ENCODE measurements at regions not wholly inside any gene's neighbourhood (a gene's known extent, or its start where the extent isn't known, plus 50 kb on each side); places are given as distances from the start of the nearest gene placed in this dataset.

DNA sequence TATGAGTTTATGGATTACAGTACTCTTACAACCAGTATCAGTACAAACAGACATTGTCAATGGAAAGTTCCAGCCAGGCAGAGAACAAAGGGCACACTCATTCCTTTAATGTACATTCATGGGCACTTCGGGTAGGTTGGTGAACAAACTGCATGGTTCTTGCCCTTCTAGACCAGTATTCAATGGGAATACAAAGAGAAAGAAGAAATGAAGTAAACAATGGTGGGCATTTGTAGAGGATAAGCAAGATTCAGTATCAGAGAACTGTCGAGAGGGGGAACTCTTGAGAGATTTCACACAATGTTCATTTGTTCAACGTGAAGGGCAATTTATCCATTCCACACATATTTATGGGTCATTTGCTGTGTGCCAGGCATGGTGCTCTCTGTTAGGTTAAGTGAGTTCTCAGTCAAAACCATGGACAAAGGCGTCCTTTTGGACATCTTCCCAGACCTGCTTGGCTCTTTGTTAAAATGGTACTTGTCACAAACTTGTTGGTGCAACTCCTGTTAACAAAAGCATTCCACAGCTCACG, 714.8 kb downstream of the DHX35 start:
- H4K20me1 ChIP-seq (replicated peaks; ENCODE audit: control insufficient read depth, extremely low read depth, insufficient read depth, low read length), result no peaks in the 10 kb centered on the region
- intact Hi-C loops (cut with micrococcal nuclease) (no loop called here), dilution Hi-C loops (cut with MboI; ENCODE audit: extremely low pct_ligation_motif_present, low sequenced_read_pairs) (no loop called here)
- H3K9me1 ChIP-seq (replicated peaks; ENCODE audit: control insufficient read depth, extremely low read depth, insufficient read depth, low read length), result no peaks in the 10 kb centered on the region
- H3K27me3 ChIP-seq (ENCODE audit: control insufficient read depth in 2 of 2, insufficient read depth in 2 of 2, low read length in 2 of 2), result peaks cover 0 to 2% of the 10 kb centered on the region in 2 experiments
- peak; percentile 47 for DNase-seq (ENCODE audit: low read depth, low spot score)
- no peaks in the 10 kb centered on the region for H3K36me3 ChIP-seq (ENCODE audit: control insufficient read depth in 2 of 2, extremely low read depth in 1 of 2, insufficient read depth in 2 of 2, low read length in 2 of 2)
- TF ChIP-seq GATA2 (IDR thresholded peaks at IDR 0.05; ENCODE audit: insufficient read depth, insufficient read length, low read depth, low read length) (no peak), POLR2AphosphoS5 (IDR thresholded peaks at IDR 0.05; ENCODE audit: insufficient read depth, low read depth, low read length) (no peak), FOS (IDR thresholded peaks at IDR 0.05; ENCODE audit: borderline replicate concordance, insufficient read depth, low read length) (no peak), POLR2A (IDR thresholded peaks at IDR 0.05; ENCODE audit: low read depth, low read length) (no peak)
- TF ChIP-seq, protein P1, sequence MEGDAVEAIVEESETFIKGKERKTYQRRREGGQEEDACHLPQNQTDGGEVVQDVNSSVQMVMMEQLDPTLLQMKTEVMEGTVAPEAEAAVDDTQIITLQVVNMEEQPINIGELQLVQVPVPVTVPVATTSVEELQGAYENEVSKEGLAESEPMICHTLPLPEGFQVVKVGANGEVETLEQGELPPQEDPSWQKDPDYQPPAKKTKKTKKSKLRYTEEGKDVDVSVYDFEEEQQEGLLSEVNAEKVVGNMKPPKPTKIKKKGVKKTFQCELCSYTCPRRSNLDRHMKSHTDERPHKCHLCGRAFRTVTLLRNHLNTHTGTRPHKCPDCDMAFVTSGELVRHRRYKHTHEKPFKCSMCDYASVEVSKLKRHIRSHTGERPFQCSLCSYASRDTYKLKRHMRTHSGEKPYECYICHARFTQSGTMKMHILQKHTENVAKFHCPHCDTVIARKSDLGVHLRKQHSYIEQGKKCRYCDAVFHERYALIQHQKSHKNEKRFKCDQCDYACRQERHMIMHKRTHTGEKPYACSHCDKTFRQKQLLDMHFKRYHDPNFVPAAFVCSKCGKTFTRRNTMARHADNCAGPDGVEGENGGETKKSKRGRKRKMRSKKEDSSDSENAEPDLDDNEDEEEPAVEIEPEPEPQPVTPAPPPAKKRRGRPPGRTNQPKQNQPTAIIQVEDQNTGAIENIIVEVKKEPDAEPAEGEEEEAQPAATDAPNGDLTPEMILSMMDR (IDR thresholded peaks at IDR 0.05; ENCODE audit: extremely low read depth in 1 of 2, insufficient read depth in 1 of 2, low read depth in 1 of 2, low read length in 2 of 2), result peak in 1 of 2 donors; percentile 43
- FAIRE-seq, result peak; percentile 68
- H3K4me3 ChIP-seq (replicated peaks in 1 of 3; ENCODE audit: insufficient read depth in 1 of 3, low read depth in 1 of 3, low read length in 3 of 3), result no peak overlapping the region
- no peaks in the 10 kb centered on the region for H3K79me2 ChIP-seq (ENCODE audit: control insufficient read depth, insufficient read depth, low read length)
- no peak overlapping the region for H2AFZ ChIP-seq (ENCODE audit: low read depth, low read length)
- H3K4me1 ChIP-seq (ENCODE audit: control insufficient read depth, extremely low read depth, insufficient read depth, low read length), result no peaks in the 10 kb centered on the region
- no peaks in the 10 kb centered on the region for H3K9me3 ChIP-seq (replicated peaks; ENCODE audit: control insufficient read depth, insufficient read depth, low read length)
- H3K4me2 ChIP-seq (ENCODE audit: insufficient read depth, low read length), result no peak overlapping the region
- ChIA-PET CTCF (interaction anchor here (1.4 kb wide), 1 partner anchor 23 kb away, joined by 3 read pairs; no protein-coding TSS in a partner anchor), POLR2A (no interaction called here)
- BruUV-seq (replicated peaks), result no TSS peak
- H3K27ac ChIP-seq (ENCODE audit: insufficient read depth, low read depth, low read length), result no peak overlapping the region
- H3K9ac ChIP-seq (replicated peaks; ENCODE audit: extremely low read depth, insufficient read depth, low read length), result no peak overlapping the region

DNA sequence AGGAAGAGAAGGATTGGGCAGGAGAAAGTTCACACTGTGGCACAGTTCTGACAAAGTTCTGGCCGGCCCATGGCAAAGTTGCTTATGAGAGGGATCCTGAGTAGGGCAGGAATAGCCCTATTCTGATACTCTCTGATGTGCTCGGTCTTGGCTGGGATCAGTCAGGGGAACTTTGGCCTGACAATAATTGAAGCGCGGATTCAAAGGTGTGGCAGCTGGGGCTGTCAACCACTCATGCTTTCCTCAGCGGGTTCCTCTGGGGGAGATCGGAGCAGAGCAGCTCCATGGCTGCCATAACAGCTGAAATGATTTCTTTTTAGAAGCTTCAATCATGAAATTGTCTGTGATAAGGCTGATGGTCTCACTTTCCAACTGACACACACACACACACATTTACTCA, 714.1 kb downstream of the DHX35 start:
- Histone ChIP-seq H2AFZ (ENCODE audit: low read depth, low read length) (no peak overlapping the region), H3K9me3 (replicated peaks; ENCODE audit: control insufficient read depth, insufficient read depth, low read length) (no peaks in the 10 kb centered on the region), H3K9ac (replicated peaks; ENCODE audit: extremely low read depth, insufficient read depth, low read length) (no peak overlapping the region), H3K4me1 (ENCODE audit: control insufficient read depth, extremely low read depth, insufficient read depth, low read length) (no peaks in the 10 kb centered on the region), H3K79me2 (ENCODE audit: control insufficient read depth, insufficient read depth, low read length) (no peaks in the 10 kb centered on the region), H3K27me3 (ENCODE audit: control insufficient read depth in 2 of 2, insufficient read depth in 2 of 2, low read length in 2 of 2) (peaks cover 2 to 7% of the 10 kb centered on the region in 2 experiments), H4K20me1 (replicated peaks; ENCODE audit: control insufficient read depth, extremely low read depth, insufficient read depth, low read length) (no peaks in the 10 kb centered on the region), H3K36me3 (ENCODE audit: control insufficient read depth in 2 of 2, extremely low read depth in 1 of 2, insufficient read depth in 2 of 2, low read length in 2 of 2) (no peaks in the 10 kb centered on the region), H3K27ac (ENCODE audit: insufficient read depth, low read depth, low read length) (no peak overlapping the region), H3K4me3 (replicated peaks in 1 of 3; ENCODE audit: insufficient read depth in 1 of 3, low read depth in 1 of 3, low read length in 3 of 3) (no peak overlapping the region), H3K9me1 (replicated peaks; ENCODE audit: control insufficient read depth, extremely low read depth, insufficient read depth, low read length) (no peaks in the 10 kb centered on the region), H3K4me2 (ENCODE audit: insufficient read depth, low read length) (no peak overlapping the region)
- no peak for DNase-seq (ENCODE audit: low read depth, low spot score)
- dilution Hi-C loops (cut with MboI; ENCODE audit: extremely low pct_ligation_motif_present, low sequenced_read_pairs) (no loop called here), intact Hi-C loops (cut with micrococcal nuclease) (no loop called here)
- TF ChIP-seq, protein P1 (IDR thresholded peaks at IDR 0.05; ENCODE audit: extremely low read depth in 1 of 2, insufficient read depth in 1 of 2, low read depth in 1 of 2, low read length in 2 of 2), result no peak
- TF ChIP-seq POLR2AphosphoS5 (IDR thresholded peaks at IDR 0.05; ENCODE audit: insufficient read depth, low read depth, low read length) (no peak), MYC (IDR thresholded peaks at IDR 0.05; ENCODE audit: low read depth, low read length) (no peak), POLR2A (IDR thresholded peaks at IDR 0.05; ENCODE audit: low read depth, low read length) (no peak), JUN (IDR thresholded peaks at IDR 0.05; ENCODE audit: borderline replicate concordance, insufficient read depth, insufficient read length, low read depth) (no peak), EZH2 (IDR thresholded peaks at IDR 0.05; ENCODE audit: borderline replicate concordance, low read depth, low read length, severe bottlenecking) (no peak), FOS (IDR thresholded peaks at IDR 0.05; ENCODE audit: borderline replicate concordance, insufficient read depth, low read length) (no peak), GATA2 (IDR thresholded peaks at IDR 0.05; ENCODE audit: insufficient read depth, insufficient read length, low read depth, low read length) (no peak)
- TF ChIP-seq, protein P2, sequence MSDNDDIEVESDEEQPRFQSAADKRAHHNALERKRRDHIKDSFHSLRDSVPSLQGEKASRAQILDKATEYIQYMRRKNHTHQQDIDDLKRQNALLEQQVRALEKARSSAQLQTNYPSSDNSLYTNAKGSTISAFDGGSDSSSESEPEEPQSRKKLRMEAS (IDR thresholded peaks at IDR 0.05; ENCODE audit: insufficient read depth, insufficient read length), result no peak
- no TSS peak for BruUV-seq (replicated peaks)
- no peak for FAIRE-seq
- ChIA-PET CTCF (no interaction called here), POLR2A (no interaction called here)
